K562 (cell line): ENCODE measurements at regions not wholly inside any gene's neighbourhood (a gene's known extent, or its start where the extent isn't known, plus 50 kb on each side); places are given as distances from the start of the nearest gene placed in this dataset.
A peak's percentile ranks its signal among the peaks of the same experiment; 100 is the strongest.

ENCODE experiments used
- ARID3A ChIP-seq: IDR thresholded peaks from 2 replicates; pipeline ENCODE4 v1.6.1; 2012; ENCODE audit warnings: low read depth, low read length, improper control_type of control experiment, borderline replicate concordance
- ATF7 ChIP-seq: fragments of 450-650 bp; IDR thresholded peaks from 2 replicates; pipeline ENCODE4 v1.7.1; 2014; ENCODE audit warnings: mild to moderate bottlenecking, moderate library complexity
- CHD7 ChIP-seq: fragments of 200-600 bp; sonication (generic); IDR thresholded peaks from one replicate; pipeline ENCODE4 v1.6.1; 2012; ENCODE audit warnings: mild to moderate bottlenecking, low read depth, low read length, inconsistent platforms
- FOXJ3 ChIP-seq: sonication (generic); formaldehyde crosslinking; IDR thresholded peaks from 2 replicates; pipeline ENCODE4 v1.4.0; 2020; ENCODE audit warnings: mild to moderate bottlenecking, missing genetic modification reagents
- GATAD2B ChIP-seq: fragments of 450-650 bp; IDR thresholded peaks from 2 replicates; pipeline ENCODE4 v1.6.1; 2017; ENCODE audit warnings: mild to moderate bottlenecking, borderline replicate concordance
- HDAC1 ChIP-seq, 2 experiments: fragments of 450-650 bp; IDR thresholded peaks; 2 replicates each; pipeline ENCODE4 v1.6.1; 2016 to 2017; ENCODE audit warnings: inconsistent platforms in 1 of 2, mild to moderate bottlenecking in 1 of 2, moderate library complexity in 1 of 2
- LCOR ChIP-seq: sonication (generic); formaldehyde crosslinking; IDR thresholded peaks from 2 replicates; pipeline ENCODE4 v1.8.0; 2022; ENCODE audit warnings: mild to moderate bottlenecking, missing genetic modification reagents
- MTA2 ChIP-seq: fragments of 450-650 bp; IDR thresholded peaks from 2 replicates; pipeline ENCODE4 v1.6.1; 2016; ENCODE audit warnings: low read depth
- POLR2AphosphoS5 ChIP-seq: IDR thresholded peaks from 2 replicates; pipeline ENCODE4 v1.6.1; 2011; ENCODE audit warnings: mild to moderate bottlenecking, low read depth, low read length, moderate library complexity; ENCODE audit not compliant: control insufficient read depth, insufficient read depth
- PTTG1 ChIP-seq: fragments of 450-650 bp; IDR thresholded peaks from 2 replicates; pipeline ENCODE4 v1.6.1; 2016; ENCODE audit warnings: low read depth, mild to moderate bottlenecking, missing genetic modification characterization, missing compliant biosample characterization
- RUNX1 ChIP-seq: sonication (generic); IDR thresholded peaks from 2 replicates; pipeline ENCODE4 v1.6.1; 2016; ENCODE audit warnings: antibody characterized with exemption, low read depth
- ZEB2 ChIP-seq: fragments of 450-650 bp; IDR thresholded peaks from 2 replicates; pipeline ENCODE4 v1.6.1; 2016
- ZNF395 ChIP-seq: fragments of 200-800 bp; sonication (Bioruptor generic); IDR thresholded peaks from 2 replicates; pipeline ENCODE4 v1.6.1; 2017; ENCODE audit warnings: missing genetic modification characterization, missing compliant biosample characterization

GRCh38 chr2:32894119-32894728 lies 52.5 kb upstream of the LTBP1 start (continued):
- peak in 1 of 2 experiments; percentile 33; a peak in 1 of 4 replicates for TF ChIP-seq HDAC1 (IDR thresholded peaks at IDR 0.05)
- peak; percentile 73 for TF ChIP-seq MTA2
- TF ChIP-seq POLR2AphosphoS5, result peak; percentile 73; the same call in 1 of the 2 replicates
- no peak for TF ChIP-seq FOXJ3
- no peak for TF ChIP-seq ZNF395 (CRISPR knock-in tag)
- TF ChIP-seq CHD7, result no peak
- TF ChIP-seq PTTG1 (tag), result no peak
- TF ChIP-seq RUNX1, result no peak
- 0 out of 2 replicates have a peak, but pooled peaks have one; percentile 25 for TF ChIP-seq ATF7
- TF ChIP-seq GATAD2B, result 0 out of 2 replicates have a peak, but pooled peaks have one; percentile 34
- peak; percentile 31; the same call in 1 of the 2 replicates for TF ChIP-seq LCOR
- TF ChIP-seq ARID3A, result peak; percentile 85; the same call in 1 of the 2 replicates
- TF ChIP-seq ZEB2, result 0 out of 2 replicates have a peak, but pooled peaks have one; percentile 41
